Endothelial cell of umbilical vein (primary cell): ENCODE measurements at regions not wholly inside any gene's neighbourhood (a gene's known extent, or its start where the extent isn't known, plus 50 kb on each side); places are given as distances from the start of the nearest gene placed in this dataset.

Experiments used
- BruUV-seq: library from RNA; stranded (reverse); fragments of 400-500 nt; replicated peaks from 2 replicates; lab custom pipeline; 2021; lab: Mats Ljungman, UMichigan
- CTCF ChIA-PET: fragments of 300-600, 350-600 bp; sonication (Branson Sonifier 250); formaldehyde crosslinking; loops from one replicate; lab custom pipeline; 2021; ENCODE audit warnings: antibody characterized with exemption, inconsistent platforms; lab: Charles Lee
- POLR2A ChIA-PET: fragments of 300-600, 350-600 bp; sonication (Branson Sonifier 250); formaldehyde crosslinking; loops from one replicate; lab custom pipeline; 2021; ENCODE audit warnings: antibody characterized with exemption, inconsistent platforms; lab: Charles Lee
- DNase-seq: peaks from one replicate; pipeline ENCODE4 v3.0.0-alpha.2; 2011; ENCODE audit warnings: low read depth, low spot score
- FAIRE-seq: peaks from 2 replicates; lab custom pipeline; 2011; peaks lifted over from hg19 to GRCh38; lab: Jason Lieb, UNC
- H2AFZ ChIP-seq: 2 replicates; pipeline ENCODE4 v1.6.0; 2012; ENCODE audit warnings: low read depth, low read length, control low read depth, inconsistent platforms
- H3K27ac ChIP-seq: 2 replicates; pipeline ENCODE4 v1.5.1; 2011; ENCODE audit warnings: low read depth, mild to moderate bottlenecking, control low read depth, low read length, moderate library complexity; ENCODE audit not compliant: insufficient read depth
- H3K27me3 ChIP-seq, 2 experiments: 2 replicates each; pipeline versions ENCODE4 v1.6.0 to v1.6.1; 2011; ENCODE audit warnings: low read length in 2 of 2, mixed read lengths in 1 of 2; ENCODE audit not compliant: control insufficient read depth in 2 of 2, insufficient read depth in 2 of 2
- H3K36me3 ChIP-seq, 2 experiments: 2 replicates in 1 of 2; 3 replicates in 1 of 2; pipeline ENCODE4 v1.5.1; 2011; ENCODE audit warnings: low read length in 2 of 2, mild to moderate bottlenecking in 1 of 2, moderate library complexity in 1 of 2; ENCODE audit not compliant: control insufficient read depth in 2 of 2, insufficient read depth in 2 of 2; ENCODE audit errors: extremely low read depth in 1 of 2
- H3K4me1 ChIP-seq: 3 replicates; pipeline ENCODE4 v1.5.1; 2011; ENCODE audit warnings: mild to moderate bottlenecking, low read length; ENCODE audit not compliant: control insufficient read depth, insufficient read depth; ENCODE audit errors: extremely low read depth
- H3K4me2 ChIP-seq: 2 replicates; pipeline ENCODE4 v1.6.1; 2011; ENCODE audit warnings: low read length, control low read depth, mixed read lengths; ENCODE audit not compliant: insufficient read depth
- H3K4me3 ChIP-seq, 3 experiments: fragments of 200-600 bp in 1 of 3; sonication (generic), shearing (Covaris generic) in 1 of 3; replicated peaks in 1 of 3; 2 replicates each; pipeline ENCODE4 v1.5.1; 2011 to 2016; ENCODE audit warnings: control low read depth in 3 of 3, low read length in 3 of 3, mild to moderate bottlenecking in 2 of 3, inconsistent platforms in 1 of 3, low read depth in 1 of 3, moderate library complexity in 1 of 3; ENCODE audit not compliant: insufficient read depth in 1 of 3
- H3K79me2 ChIP-seq: 2 replicates; pipeline ENCODE4 v1.6.0; 2012; ENCODE audit warnings: low read length, inconsistent platforms; ENCODE audit not compliant: control insufficient read depth, insufficient read depth
- H3K9ac ChIP-seq: replicated peaks from 2 replicates; pipeline ENCODE3; 2011; ENCODE audit warnings: low read length, control low read depth; ENCODE audit not compliant: insufficient read depth; ENCODE audit errors: extremely low read depth
- H3K9me1 ChIP-seq: replicated peaks from 3 replicates; pipeline ENCODE4 v1.6.0; 2011; ENCODE audit warnings: mild to moderate bottlenecking, low read length; ENCODE audit not compliant: control insufficient read depth, insufficient read depth; ENCODE audit errors: extremely low read depth
- H3K9me3 ChIP-seq: replicated peaks from 2 replicates; pipeline ENCODE4 v1.5.1; 2012; ENCODE audit warnings: low read length, inconsistent platforms; ENCODE audit not compliant: control insufficient read depth, insufficient read depth
- H4K20me1 ChIP-seq: replicated peaks from 2 replicates; pipeline ENCODE3; 2011; ENCODE audit warnings: mild to moderate bottlenecking, low read length; ENCODE audit not compliant: control insufficient read depth, insufficient read depth; ENCODE audit errors: extremely low read depth
- EZH2 ChIP-seq: IDR thresholded peaks from 2 replicates; pipeline ENCODE4 v1.6.1; 2012; ENCODE audit warnings: borderline replicate concordance, low read depth, mild to moderate bottlenecking, moderate library complexity, low read length, inconsistent platforms; ENCODE audit not compliant: severe bottlenecking
- FOS ChIP-seq: IDR thresholded peaks from 2 replicates; pipeline ENCODE4 v1.6.1; 2011; ENCODE audit warnings: mild to moderate bottlenecking, low read length, moderate library complexity, borderline replicate concordance; ENCODE audit not compliant: insufficient read depth
- GATA2 ChIP-seq: IDR thresholded peaks from 2 replicates; pipeline ENCODE4 v1.7.0; 2011; ENCODE audit warnings: low read depth, mild to moderate bottlenecking, moderate library complexity, mixed read lengths, low read length; ENCODE audit not compliant: insufficient read length, insufficient read depth
- JUN ChIP-seq: IDR thresholded peaks from 2 replicates; pipeline ENCODE4 v1.6.1; 2011; ENCODE audit warnings: borderline replicate concordance, low read depth; ENCODE audit not compliant: insufficient read length, insufficient read depth
- POLR2A ChIP-seq: IDR thresholded peaks from 2 replicates; pipeline ENCODE4 v1.6.1; 2012; ENCODE audit warnings: low read depth, mild to moderate bottlenecking, control low read depth, low read length
- POLR2AphosphoS5 ChIP-seq: IDR thresholded peaks from 2 replicates; pipeline ENCODE4 v1.6.1; 2012; ENCODE audit warnings: low read depth, mild to moderate bottlenecking, control low read depth, low read length, moderate library complexity; ENCODE audit not compliant: insufficient read depth
- dilution Hi-C: fragments of 300-500 bp; cut with MboI; formaldehyde crosslinking; loops from one replicate; pipeline ENCODE4 v1.15.0; 2019; ENCODE audit warnings: low sequenced_read_pairs; ENCODE audit not compliant: extremely low pct_ligation_motif_present
- intact Hi-C: fragments of 100-400 bp; cut with micrococcal nuclease; formaldehyde crosslinking; loops from one replicate; pipeline ENCODE4 v1.10.0; 2022
- TF ChIP-seq, protein P1 (sequence below): IDR thresholded peaks from 2 replicates; pipeline ENCODE4 v1.6.1; 2011; ENCODE audit not compliant: insufficient read depth, insufficient read length
- TF ChIP-seq, protein P2 (sequence below), 2 donors: IDR thresholded peaks; 1 replicate in 1 of 2; 2 replicates in 1 of 2; pipeline ENCODE4 v1.5.1; 2011; ENCODE audit warnings: low read length in 2 of 2, mild to moderate bottlenecking in 2 of 2, moderate library complexity in 2 of 2, control low read depth in 1 of 2, inconsistent platforms in 1 of 2, low read depth in 1 of 2; ENCODE audit not compliant: insufficient read depth in 1 of 2; ENCODE audit errors: extremely low read depth in 1 of 2

DNA sequence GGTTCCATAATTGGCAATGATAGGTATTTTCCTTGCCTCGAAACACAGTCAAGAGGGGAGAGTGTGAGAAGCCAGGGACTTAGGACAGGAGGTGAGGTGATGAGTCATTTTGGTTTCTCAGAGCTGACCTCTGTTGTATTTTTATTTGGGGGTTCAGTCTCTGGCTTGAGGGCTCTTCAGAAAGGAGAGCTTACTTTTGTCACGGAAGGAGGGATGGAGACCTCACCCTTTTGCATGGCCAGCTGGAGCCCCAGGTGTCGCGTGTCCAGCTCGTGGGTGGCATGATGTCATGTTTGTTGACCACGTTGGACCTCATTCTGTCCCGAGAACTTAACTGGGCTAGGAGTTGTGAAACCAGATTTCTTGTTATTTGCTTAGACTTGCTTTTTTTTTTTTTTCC, 293.9 kb downstream of the QKI start:
- dilution Hi-C loops (no loop called here), intact Hi-C loops (no loop called here)
- CTCF ChIA-PET = no interaction called here
- no peak overlapping the region for H3K9ac ChIP-seq
- DNase-seq (no peak), FAIRE-seq (no peak)
- H3K36me3 ChIP-seq = no peaks in the 10 kb centered on the region
- H3K4me2 ChIP-seq = no peak overlapping the region
- no peaks in the 10 kb centered on the region for H3K9me1 ChIP-seq
- peak; percentile 3 for TF ChIP-seq JUN
- no peak for TF ChIP-seq EZH2
- H3K4me1 ChIP-seq = no peaks in the 10 kb centered on the region
- no peaks in the 10 kb centered on the region for H3K9me3 ChIP-seq
- POLR2A ChIA-PET = no interaction called here
- H3K79me2 ChIP-seq = no peaks in the 10 kb centered on the region
- BruUV-seq = no TSS peak
- no peak overlapping the region for H3K27ac ChIP-seq
- no peaks in the 10 kb centered on the region for H3K27me3 ChIP-seq
- H3K4me3 ChIP-seq = no peak overlapping the region
- no peaks in the 10 kb centered on the region for H4K20me1 ChIP-seq
- H2AFZ ChIP-seq = no peak overlapping the region

GRCh38 chr6:163707387-163708355, 293.2 kb downstream of the QKI start:
- no peaks in the 10 kb centered on the region for H3K79me2 ChIP-seq
- no peak overlapping the region for H3K27ac ChIP-seq
- no peak overlapping the region for H3K4me2 ChIP-seq
- no peak overlapping the region for H3K4me3 ChIP-seq
- no peaks in the 10 kb centered on the region for H3K9me1 ChIP-seq
- H3K9me3 ChIP-seq = no peaks in the 10 kb centered on the region
- ChIA-PET CTCF (no interaction called here), POLR2A (no interaction called here)
- dilution Hi-C loops = no loop called here
- no peaks in the 10 kb centered on the region for H4K20me1 ChIP-seq
- no peak overlapping the region for H2AFZ ChIP-seq
- BruUV-seq = no TSS peak
- intact Hi-C loops = no loop called here
- no peak overlapping the region for H3K9ac ChIP-seq
- FAIRE-seq (no peak), DNase-seq (no peak)
- no peaks in the 10 kb centered on the region for H3K27me3 ChIP-seq
- TF ChIP-seq, protein P1, sequence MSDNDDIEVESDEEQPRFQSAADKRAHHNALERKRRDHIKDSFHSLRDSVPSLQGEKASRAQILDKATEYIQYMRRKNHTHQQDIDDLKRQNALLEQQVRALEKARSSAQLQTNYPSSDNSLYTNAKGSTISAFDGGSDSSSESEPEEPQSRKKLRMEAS = no peak
- TF ChIP-seq, protein P2, sequence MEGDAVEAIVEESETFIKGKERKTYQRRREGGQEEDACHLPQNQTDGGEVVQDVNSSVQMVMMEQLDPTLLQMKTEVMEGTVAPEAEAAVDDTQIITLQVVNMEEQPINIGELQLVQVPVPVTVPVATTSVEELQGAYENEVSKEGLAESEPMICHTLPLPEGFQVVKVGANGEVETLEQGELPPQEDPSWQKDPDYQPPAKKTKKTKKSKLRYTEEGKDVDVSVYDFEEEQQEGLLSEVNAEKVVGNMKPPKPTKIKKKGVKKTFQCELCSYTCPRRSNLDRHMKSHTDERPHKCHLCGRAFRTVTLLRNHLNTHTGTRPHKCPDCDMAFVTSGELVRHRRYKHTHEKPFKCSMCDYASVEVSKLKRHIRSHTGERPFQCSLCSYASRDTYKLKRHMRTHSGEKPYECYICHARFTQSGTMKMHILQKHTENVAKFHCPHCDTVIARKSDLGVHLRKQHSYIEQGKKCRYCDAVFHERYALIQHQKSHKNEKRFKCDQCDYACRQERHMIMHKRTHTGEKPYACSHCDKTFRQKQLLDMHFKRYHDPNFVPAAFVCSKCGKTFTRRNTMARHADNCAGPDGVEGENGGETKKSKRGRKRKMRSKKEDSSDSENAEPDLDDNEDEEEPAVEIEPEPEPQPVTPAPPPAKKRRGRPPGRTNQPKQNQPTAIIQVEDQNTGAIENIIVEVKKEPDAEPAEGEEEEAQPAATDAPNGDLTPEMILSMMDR (IDR thresholded peaks at IDR 0.05; ENCODE audit: extremely low read depth in 1 of 2, insufficient read depth in 1 of 2, low read depth in 1 of 2, low read length in 2 of 2) = no peak
- TF ChIP-seq GATA2 = no peak
- no peak for TF ChIP-seq FOS
- TF ChIP-seq POLR2A = no peak
- TF ChIP-seq POLR2AphosphoS5 = no peak
- H3K36me3 ChIP-seq = no peaks in the 10 kb centered on the region
- no peaks in the 10 kb centered on the region for H3K4me1 ChIP-seq
